C4-2B (cell line): ENCODE measurements at regions not wholly inside any gene's neighbourhood (a gene's known extent, or its start where the extent isn't known, plus 50 kb on each side); places are given as distances from the start of the nearest gene placed in this dataset.

Experiments used
- H3K27ac ChIP-seq: fragments of 450-650 bp; 2 replicates; pipeline ENCODE4 v1.5.1; 2017
- ZFX ChIP-seq: fragments of 450-650 bp; IDR thresholded peaks from 2 replicates; pipeline ENCODE4 v1.6.1; 2017
- TF ChIP-seq, protein P1 (sequence below): fragments of 450-650 bp; conservative IDR thresholded peaks from 2 replicates; pipeline ENCODE4 v1.5.1; 2017; ENCODE audit warnings: mild to moderate bottlenecking

DNA sequence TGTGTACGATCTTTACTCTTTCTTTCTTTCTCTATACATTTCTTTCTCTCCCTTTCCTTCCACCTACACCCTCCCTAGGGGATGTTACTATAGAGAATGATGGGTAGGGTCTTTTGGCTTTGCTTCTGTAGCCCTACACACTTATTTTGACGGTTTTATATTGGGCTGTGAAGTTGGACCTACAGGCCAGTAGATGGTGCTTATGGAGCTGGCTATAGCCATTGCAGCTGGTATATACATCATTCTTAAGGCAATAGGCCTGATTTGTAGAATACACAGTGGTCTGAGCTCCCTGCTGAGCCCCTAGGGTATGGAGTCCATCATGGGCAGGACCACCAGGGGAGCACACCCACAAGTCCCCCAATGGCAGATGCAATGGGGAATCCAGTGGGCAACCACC, 1869.7 kb downstream of the STIM2 start:
- no peak for TF ChIP-seq ZFX
- TF ChIP-seq, protein P1, sequence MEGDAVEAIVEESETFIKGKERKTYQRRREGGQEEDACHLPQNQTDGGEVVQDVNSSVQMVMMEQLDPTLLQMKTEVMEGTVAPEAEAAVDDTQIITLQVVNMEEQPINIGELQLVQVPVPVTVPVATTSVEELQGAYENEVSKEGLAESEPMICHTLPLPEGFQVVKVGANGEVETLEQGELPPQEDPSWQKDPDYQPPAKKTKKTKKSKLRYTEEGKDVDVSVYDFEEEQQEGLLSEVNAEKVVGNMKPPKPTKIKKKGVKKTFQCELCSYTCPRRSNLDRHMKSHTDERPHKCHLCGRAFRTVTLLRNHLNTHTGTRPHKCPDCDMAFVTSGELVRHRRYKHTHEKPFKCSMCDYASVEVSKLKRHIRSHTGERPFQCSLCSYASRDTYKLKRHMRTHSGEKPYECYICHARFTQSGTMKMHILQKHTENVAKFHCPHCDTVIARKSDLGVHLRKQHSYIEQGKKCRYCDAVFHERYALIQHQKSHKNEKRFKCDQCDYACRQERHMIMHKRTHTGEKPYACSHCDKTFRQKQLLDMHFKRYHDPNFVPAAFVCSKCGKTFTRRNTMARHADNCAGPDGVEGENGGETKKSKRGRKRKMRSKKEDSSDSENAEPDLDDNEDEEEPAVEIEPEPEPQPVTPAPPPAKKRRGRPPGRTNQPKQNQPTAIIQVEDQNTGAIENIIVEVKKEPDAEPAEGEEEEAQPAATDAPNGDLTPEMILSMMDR, result no peak
- no peak overlapping the region for H3K27ac ChIP-seq

DNA sequence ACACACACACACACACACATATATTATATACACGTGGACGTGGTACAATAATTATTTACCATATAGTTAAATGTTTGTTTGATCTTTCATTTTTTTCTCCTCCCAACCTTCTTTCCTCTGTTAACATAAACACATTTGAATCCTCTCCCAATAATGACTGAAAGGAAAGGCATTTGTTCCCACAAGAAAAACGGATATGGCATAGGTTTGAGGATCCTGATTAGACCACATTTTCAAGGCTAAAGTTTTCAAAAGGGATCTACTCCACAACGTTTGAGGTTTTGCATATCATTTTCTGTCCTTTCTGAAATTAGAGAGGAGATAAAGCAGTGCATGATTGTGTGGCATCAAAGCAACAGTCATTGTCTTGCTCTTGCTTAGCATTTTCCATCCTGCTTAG, 1883.4 kb downstream of the STIM2 start:
- no peak overlapping the region for H3K27ac ChIP-seq
- TF ChIP-seq, protein P1, result no peak
- TF ChIP-seq ZFX, result no peak

DNA sequence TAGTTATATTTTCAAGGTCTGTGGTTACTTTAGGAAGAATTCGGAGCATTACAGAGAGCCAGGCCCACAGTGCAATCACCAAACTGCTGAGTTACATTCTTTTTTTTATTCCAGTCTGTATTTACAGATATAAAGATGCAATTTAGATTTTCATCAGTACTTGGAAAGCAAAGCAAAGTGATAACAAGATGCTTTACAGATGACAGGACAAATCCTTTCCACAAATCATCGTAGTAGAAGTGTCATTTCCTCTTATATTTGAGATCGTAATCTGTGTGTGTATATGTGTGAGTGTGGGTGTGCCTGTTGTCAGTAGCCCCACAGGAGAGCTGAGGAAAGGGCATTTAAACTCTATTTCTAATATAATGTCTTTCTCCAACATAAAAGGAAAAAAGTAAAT, 1893.7 kb downstream of the STIM2 start:
- no peak for TF ChIP-seq ZFX
- TF ChIP-seq, protein P1, result no peak
- H3K27ac ChIP-seq, result no peak overlapping the region

DNA sequence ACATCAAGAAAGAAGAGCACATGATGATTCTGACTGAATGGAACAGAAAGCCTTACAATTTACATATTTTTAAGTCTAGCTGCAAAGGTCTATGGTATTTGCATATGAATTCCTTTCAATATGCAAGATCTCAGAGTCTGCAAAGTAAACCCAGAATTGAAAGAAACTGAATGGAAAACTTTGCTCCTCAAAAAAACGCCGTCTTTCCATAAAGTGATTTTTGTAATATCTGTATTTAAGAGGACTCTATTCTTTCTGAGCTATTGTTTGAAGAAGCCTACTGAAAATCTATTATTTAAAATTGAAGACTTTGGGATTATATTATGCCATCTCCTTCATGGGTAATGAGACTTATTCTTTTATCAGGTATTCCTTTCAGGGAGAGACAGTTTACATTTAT, 1894.4 kb downstream of the STIM2 start:
- no peak overlapping the region for H3K27ac ChIP-seq
- TF ChIP-seq ZFX, result no peak
- TF ChIP-seq, protein P1, result no peak

DNA sequence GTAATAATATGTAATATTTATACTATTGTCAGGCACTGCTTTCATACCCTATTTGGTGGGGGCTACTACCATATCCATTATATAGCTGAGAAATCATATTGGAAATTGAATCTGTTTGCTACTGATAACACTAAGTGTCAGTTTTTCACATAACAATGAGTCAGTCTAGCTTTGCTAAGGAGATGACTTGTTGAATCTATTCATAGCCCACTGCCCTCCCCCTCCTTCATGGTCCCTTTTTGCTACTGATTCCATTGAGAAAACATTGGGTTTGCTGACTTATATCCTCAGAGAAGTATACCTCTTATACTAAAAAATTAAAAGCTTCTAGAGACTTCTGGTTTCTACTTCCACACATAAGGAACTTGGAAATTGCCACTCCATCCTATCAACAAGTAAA, 1898.4 kb downstream of the STIM2 start:
- no peak overlapping the region for H3K27ac ChIP-seq
- TF ChIP-seq, protein P1, result no peak
- no peak for TF ChIP-seq ZFX

DNA sequence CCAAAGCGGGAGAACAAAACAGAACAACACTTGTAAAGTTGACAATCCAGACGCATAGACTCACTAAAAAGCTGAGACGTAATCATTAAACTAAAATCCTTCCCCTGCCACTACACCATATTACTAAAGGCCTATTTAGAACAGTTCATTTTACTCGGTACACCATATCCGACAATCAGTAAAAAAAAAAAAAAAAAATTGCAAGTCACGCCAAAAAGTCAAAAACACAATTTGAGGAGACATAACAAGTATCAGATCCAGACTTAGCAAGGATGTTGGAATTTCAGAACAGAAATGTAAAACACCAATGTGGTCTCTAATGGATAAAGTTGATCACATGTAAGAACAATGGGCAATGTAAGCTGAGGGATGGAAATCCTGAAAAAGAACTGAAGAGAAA, 1899.4 kb downstream of the STIM2 start:
- TF ChIP-seq ZFX, result no peak
- TF ChIP-seq, protein P1, result no peak
- no peak overlapping the region for H3K27ac ChIP-seq

DNA sequence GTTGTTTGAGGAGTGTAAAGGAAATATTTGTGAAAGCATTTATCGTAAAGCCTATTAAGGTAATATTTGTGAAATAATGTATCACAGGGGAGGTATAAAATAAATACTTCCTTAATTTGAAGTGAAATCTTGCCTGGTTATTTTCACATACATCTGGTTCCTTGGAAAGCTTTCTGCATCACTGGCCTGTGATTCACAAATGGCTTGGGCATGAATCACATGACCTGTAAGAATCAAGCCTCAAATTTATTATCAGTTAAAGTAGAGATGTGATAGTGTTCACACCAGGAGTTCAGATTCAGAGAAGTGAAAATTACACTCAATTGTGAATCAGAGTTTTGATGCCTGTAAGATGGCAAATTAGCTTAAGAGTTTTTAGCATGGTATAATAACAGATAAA, 1911.4 kb downstream of the STIM2 start:
- H3K27ac ChIP-seq, result no peak overlapping the region
- TF ChIP-seq, protein P1, result no peak
- TF ChIP-seq ZFX, result no peak
